ENCODE measurements at regions not wholly inside any gene's neighbourhood (a gene's known extent, or its start where the extent isn't known, plus 50 kb on each side); places are given as distances from the start of the nearest gene placed in this dataset.

DNA sequence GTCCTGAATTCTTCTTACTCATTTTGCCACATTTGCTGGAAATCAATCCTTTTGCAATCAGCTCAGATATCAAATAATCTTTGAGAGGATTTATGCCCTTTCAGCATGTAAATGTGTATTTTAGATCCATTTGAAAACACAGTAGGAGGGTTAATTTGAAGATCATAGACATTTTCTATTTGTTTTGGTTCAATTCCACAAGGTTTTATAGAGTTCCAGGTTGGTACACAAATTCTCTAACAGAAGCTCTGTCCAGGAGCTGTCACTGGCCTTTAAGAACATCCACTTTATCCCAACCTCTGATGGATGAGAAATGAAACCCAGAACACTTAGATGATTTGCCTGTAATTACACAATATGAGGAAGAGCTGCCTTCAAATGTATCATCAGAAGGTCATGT lies 157.3 kb upstream of the CHAC2 start:
- in situ Hi-C loops (cut with MboI) (no loop called here), intact Hi-C loops (cut with micrococcal nuclease; ENCODE audit: unreplicated experiment) (no loop called here)
- ChIA-PET POLR2A (no interaction called here), CTCF (no interaction called here), RAD21 (ENCODE audit: unreplicated experiment) (no interaction called here), SMC1A (ENCODE audit: uncharacterized antibody, unreplicated experiment) (no interaction called here)
- DNase-seq (ENCODE audit: low read depth, low spot score) (no peak), FAIRE-seq (no peak), ATAC-seq (no peak)
- H2AFZ ChIP-seq (ENCODE audit: control insufficient read depth, low read depth, low read length): no peak overlapping the region
- H3K27me3 ChIP-seq (replicated peaks in 1 of 2; ENCODE audit: control insufficient read depth in 2 of 2, insufficient read depth in 2 of 2, low read length in 1 of 2): no peaks in the 10 kb centered on the region
- H3K4me2 ChIP-seq (ENCODE audit: control insufficient read depth, insufficient read depth): no peak overlapping the region
- H3K4me1 ChIP-seq (ENCODE audit: control insufficient read depth, insufficient read depth, low read length): no peaks in the 10 kb centered on the region
- no peaks in the 10 kb centered on the region for H4K20me1 ChIP-seq (ENCODE audit: control insufficient read depth, insufficient read depth)
- no peaks in the 10 kb centered on the region for H3K36me3 ChIP-seq (ENCODE audit: control insufficient read depth in 2 of 2, insufficient read depth in 2 of 2, low read length in 1 of 2)
- no peak overlapping the region for H3K9ac ChIP-seq (ENCODE audit: control insufficient read depth, insufficient read depth, low read length)
- BruUV-seq (replicated peaks): no TSS peak
- TF ChIP-seq, protein P1, sequence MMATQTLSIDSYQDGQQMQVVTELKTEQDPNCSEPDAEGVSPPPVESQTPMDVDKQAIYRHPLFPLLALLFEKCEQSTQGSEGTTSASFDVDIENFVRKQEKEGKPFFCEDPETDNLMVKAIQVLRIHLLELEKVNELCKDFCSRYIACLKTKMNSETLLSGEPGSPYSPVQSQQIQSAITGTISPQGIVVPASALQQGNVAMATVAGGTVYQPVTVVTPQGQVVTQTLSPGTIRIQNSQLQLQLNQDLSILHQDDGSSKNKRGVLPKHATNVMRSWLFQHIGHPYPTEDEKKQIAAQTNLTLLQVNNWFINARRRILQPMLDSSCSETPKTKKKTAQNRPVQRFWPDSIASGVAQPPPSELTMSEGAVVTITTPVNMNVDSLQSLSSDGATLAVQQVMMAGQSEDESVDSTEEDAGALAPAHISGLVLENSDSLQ (IDR thresholded peaks at IDR 0.05): no peak
- TF ChIP-seq CHD4 (IDR thresholded peaks at IDR 0.05): no peak
- TF ChIP-seq NFIC (IDR thresholded peaks at IDR 0.05; ENCODE audit: low read depth, low read length): no peak
- no peak overlapping the region for H3K4me3 ChIP-seq
- H3K27ac ChIP-seq (ENCODE audit: control insufficient read depth, insufficient read depth): no peak overlapping the region
- H3K9me3 ChIP-seq (replicated peaks; ENCODE audit: control insufficient read depth, insufficient read depth, low read length): no peaks in the 10 kb centered on the region
- no peaks in the 10 kb centered on the region for H3K79me2 ChIP-seq (ENCODE audit: control insufficient read depth, insufficient read depth, low read length)

DNA sequence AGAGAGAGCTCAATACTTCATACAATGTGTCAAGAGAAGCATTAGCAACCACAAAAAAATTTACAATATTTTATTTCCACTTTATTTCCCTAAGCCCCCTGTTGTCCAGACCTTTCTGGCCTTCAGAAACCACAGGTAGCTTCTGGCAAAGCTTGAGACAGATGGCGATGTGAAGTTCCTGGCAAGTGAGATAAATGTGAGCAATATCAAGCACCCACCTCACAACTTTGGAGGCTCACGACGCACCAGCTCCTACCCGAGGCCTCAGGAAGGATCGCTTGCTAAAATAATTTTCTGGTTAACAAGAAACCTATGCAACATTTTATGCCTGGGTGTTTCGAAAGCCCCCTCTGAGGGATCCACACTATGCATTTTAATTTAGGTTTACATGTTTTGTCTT lies 158.1 kb upstream of the CHAC2 start:
- ATAC-seq: no peak
- Histone ChIP-seq H3K4me2 (ENCODE audit: control insufficient read depth, insufficient read depth) (no peak overlapping the region), H3K79me2 (ENCODE audit: control insufficient read depth, insufficient read depth, low read length) (no peaks in the 10 kb centered on the region), H3K27ac (ENCODE audit: control insufficient read depth, insufficient read depth) (no peak overlapping the region), H2AFZ (ENCODE audit: control insufficient read depth, low read depth, low read length) (no peak overlapping the region), H3K36me3 (ENCODE audit: control insufficient read depth in 2 of 2, insufficient read depth in 2 of 2, low read length in 1 of 2) (no peaks in the 10 kb centered on the region), H4K20me1 (ENCODE audit: control insufficient read depth, insufficient read depth) (no peaks in the 10 kb centered on the region), H3K9ac (ENCODE audit: control insufficient read depth, insufficient read depth, low read length) (no peak overlapping the region), H3K9me3 (replicated peaks; ENCODE audit: control insufficient read depth, insufficient read depth, low read length) (no peaks in the 10 kb centered on the region), H3K4me3 (no peak overlapping the region), H3K4me1 (ENCODE audit: control insufficient read depth, insufficient read depth, low read length) (no peaks in the 10 kb centered on the region), H3K27me3 (replicated peaks in 1 of 2; ENCODE audit: control insufficient read depth in 2 of 2, insufficient read depth in 2 of 2, low read length in 1 of 2) (no peaks in the 10 kb centered on the region)
- RAD21 ChIA-PET (ENCODE audit: unreplicated experiment): no interaction called here
- BruUV-seq (replicated peaks): no TSS peak
- in situ Hi-C loops (cut with MboI): no loop called here
- no peak for DNase-seq (ENCODE audit: low read depth, low spot score)
- POLR2A ChIA-PET: no interaction called here
- WGBS (ENCODE audit: insufficient coverage, insufficient replicate concordance, low lambda C conversion rate, missing lambda C conversion rate): 34% methylated on average over 6 of the region's 6 CpGs
- no peak for TF ChIP-seq RB1 (IDR thresholded peaks at IDR 0.05; ENCODE audit: borderline replicate concordance)
- TF ChIP-seq, protein P2, sequence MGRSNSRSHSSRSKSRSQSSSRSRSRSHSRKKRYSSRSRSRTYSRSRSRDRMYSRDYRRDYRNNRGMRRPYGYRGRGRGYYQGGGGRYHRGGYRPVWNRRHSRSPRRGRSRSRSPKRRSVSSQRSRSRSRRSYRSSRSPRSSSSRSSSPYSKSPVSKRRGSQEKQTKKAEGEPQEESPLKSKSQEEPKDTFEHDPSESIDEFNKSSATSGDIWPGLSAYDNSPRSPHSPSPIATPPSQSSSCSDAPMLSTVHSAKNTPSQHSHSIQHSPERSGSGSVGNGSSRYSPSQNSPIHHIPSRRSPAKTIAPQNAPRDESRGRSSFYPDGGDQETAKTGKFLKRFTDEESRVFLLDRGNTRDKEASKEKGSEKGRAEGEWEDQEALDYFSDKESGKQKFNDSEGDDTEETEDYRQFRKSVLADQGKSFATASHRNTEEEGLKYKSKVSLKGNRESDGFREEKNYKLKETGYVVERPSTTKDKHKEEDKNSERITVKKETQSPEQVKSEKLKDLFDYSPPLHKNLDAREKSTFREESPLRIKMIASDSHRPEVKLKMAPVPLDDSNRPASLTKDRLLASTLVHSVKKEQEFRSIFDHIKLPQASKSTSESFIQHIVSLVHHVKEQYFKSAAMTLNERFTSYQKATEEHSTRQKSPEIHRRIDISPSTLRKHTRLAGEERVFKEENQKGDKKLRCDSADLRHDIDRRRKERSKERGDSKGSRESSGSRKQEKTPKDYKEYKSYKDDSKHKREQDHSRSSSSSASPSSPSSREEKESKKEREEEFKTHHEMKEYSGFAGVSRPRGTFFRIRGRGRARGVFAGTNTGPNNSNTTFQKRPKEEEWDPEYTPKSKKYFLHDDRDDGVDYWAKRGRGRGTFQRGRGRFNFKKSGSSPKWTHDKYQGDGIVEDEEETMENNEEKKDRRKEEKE (IDR thresholded peaks at IDR 0.05): no peak
- no peak for TF ChIP-seq ATF7 (IDR thresholded peaks at IDR 0.05; ENCODE audit: low read depth)
- TF ChIP-seq CEBPB (IDR thresholded peaks at IDR 0.05; ENCODE audit: borderline replicate concordance in 1 of 2, low read depth in 2 of 2, low read length in 2 of 2): no peak
- TF ChIP-seq EGR1 (IDR thresholded peaks at IDR 0.05; ENCODE audit: borderline replicate concordance in 1 of 2, low read depth in 2 of 2, low read length in 2 of 2): no peak
- no peak for TF ChIP-seq IRF4 (IDR thresholded peaks at IDR 0.05; ENCODE audit: low read depth, low read length)
- no peak for TF ChIP-seq SREBF2 (IDR thresholded peaks at IDR 0.05; ENCODE audit: low read length)
- no peak for TF ChIP-seq ETV6 (conservative IDR thresholded peaks at IDR 0.05 in 1 of 2, IDR thresholded peaks at IDR 0.05 in 1 of 2; ENCODE audit: borderline replicate concordance in 1 of 2, low read depth in 1 of 2)
- no peak for TF ChIP-seq EP300 (IDR thresholded peaks at IDR 0.05; ENCODE audit: borderline replicate concordance in 1 of 2, control insufficient read depth in 1 of 2, low read depth in 2 of 2, low read length in 2 of 2)
- FAIRE-seq: no peak
- SMC1A ChIA-PET (ENCODE audit: uncharacterized antibody, unreplicated experiment): no interaction called here
- intact Hi-C loops (cut with micrococcal nuclease; ENCODE audit: unreplicated experiment): no loop called here
- CTCF ChIA-PET: no interaction called here
